ENCODE measurements at regions not wholly inside any gene's neighbourhood (a gene's known extent, or its start where the extent isn't known, plus 50 kb on each side); places are given as distances from the start of the nearest gene placed in this dataset.

DNA sequence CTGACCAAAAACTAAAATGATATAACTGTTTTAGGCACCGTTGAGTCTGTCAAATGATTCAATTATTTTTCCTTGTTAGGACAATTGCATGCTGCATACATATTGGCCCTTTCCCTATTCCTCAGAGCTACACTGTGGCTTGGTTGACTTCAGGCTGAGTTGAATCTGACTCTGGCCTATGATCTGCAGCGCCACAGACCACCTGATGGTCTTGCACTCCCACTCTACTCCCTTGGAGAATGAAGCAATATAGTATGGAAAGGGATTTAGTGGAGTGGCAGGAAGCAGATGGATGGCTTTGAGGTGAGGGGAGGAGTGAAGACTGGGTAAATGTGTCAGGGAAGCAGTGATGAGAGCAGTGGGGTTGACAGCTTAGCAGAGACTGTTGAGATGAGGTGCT, 579.0 kb upstream of the STXBP6 start:
- Histone ChIP-seq H2BK15ac (ENCODE audit: low read depth, low read length) (no peak overlapping the region), H2AFZ (ENCODE audit: low read length) (no peak overlapping the region), H2AK5ac (ENCODE audit: insufficient read length, low read length) (no peak overlapping the region), H4K5ac (ENCODE audit: insufficient read length, low read depth, low read length) (no peak overlapping the region), H4K20me1 (ENCODE audit: control insufficient read depth, insufficient read depth, insufficient read length) (no peaks in the 10 kb centered on the region), H2BK5ac (ENCODE audit: insufficient read length, low read length) (no peak overlapping the region), H3K27me3 (ENCODE audit: insufficient read depth, low read length) (no peaks in the 10 kb centered on the region), H3K9me3 (ENCODE audit: control insufficient read depth, low read depth, low read length) (no peaks in the 10 kb centered on the region), H3K79me2 (ENCODE audit: insufficient read depth, low read length) (no peaks in the 10 kb centered on the region), H3K23ac (ENCODE audit: insufficient read length, low read depth, low read length) (no peak overlapping the region), H2BK20ac (ENCODE audit: low read depth, low read length, poor library complexity, severe bottlenecking) (no peak overlapping the region), H3K56ac (ENCODE audit: insufficient read length, low read depth, low read length) (no peak overlapping the region), H3K27ac (ENCODE audit: insufficient read length, low read depth, low read length) (no peak overlapping the region), H3K4me2 (ENCODE audit: insufficient read depth, insufficient read length, low read length) (no peak overlapping the region), H3K4me1 (ENCODE audit: insufficient read depth, low read length) (no peaks in the 10 kb centered on the region; the same call in 1 of the 2 replicates), H3K23me2 (ENCODE audit: insufficient read length, low read depth, low read length, poor library complexity, severe bottlenecking) (no peaks in the 10 kb centered on the region), H3T11ph (ENCODE audit: low read length) (no peak overlapping the region), H4K8ac (replicated peaks; ENCODE audit: insufficient read length, low read depth, low read length) (no peak overlapping the region), H2BK12ac (ENCODE audit: insufficient read length, low read depth, low read length) (no peak overlapping the region), H2BK120ac (ENCODE audit: low read depth, low read length, poor library complexity, severe bottlenecking) (no peak overlapping the region), H3K18ac (ENCODE audit: insufficient read length, low read depth, low read length) (no peak overlapping the region), H3K14ac (ENCODE audit: insufficient read depth, low read length) (no peak overlapping the region), H3K4ac (ENCODE audit: low read depth, low read length) (no peak overlapping the region), H3K79me1 (ENCODE audit: insufficient read depth, low read depth, low read length, poor library complexity, severe bottlenecking) (no peaks in the 10 kb centered on the region), H4K91ac (ENCODE audit: insufficient read length, low read depth, low read length) (no peak overlapping the region), H3K9ac (ENCODE audit: extremely low read depth, insufficient read length, low read length) (no peak overlapping the region)
- TF ChIP-seq, protein P1, sequence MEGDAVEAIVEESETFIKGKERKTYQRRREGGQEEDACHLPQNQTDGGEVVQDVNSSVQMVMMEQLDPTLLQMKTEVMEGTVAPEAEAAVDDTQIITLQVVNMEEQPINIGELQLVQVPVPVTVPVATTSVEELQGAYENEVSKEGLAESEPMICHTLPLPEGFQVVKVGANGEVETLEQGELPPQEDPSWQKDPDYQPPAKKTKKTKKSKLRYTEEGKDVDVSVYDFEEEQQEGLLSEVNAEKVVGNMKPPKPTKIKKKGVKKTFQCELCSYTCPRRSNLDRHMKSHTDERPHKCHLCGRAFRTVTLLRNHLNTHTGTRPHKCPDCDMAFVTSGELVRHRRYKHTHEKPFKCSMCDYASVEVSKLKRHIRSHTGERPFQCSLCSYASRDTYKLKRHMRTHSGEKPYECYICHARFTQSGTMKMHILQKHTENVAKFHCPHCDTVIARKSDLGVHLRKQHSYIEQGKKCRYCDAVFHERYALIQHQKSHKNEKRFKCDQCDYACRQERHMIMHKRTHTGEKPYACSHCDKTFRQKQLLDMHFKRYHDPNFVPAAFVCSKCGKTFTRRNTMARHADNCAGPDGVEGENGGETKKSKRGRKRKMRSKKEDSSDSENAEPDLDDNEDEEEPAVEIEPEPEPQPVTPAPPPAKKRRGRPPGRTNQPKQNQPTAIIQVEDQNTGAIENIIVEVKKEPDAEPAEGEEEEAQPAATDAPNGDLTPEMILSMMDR (conservative IDR thresholded peaks at IDR 0.05), result no peak
- no CpG with 5 or more reads among the region's 2 CpGs for WGBS (ENCODE audit: extremely low coverage, insufficient read length, low lambda C conversion rate)
- H3K27me3 Mint-ChIP-seq (ENCODE audit: low read depth), result no peaks in the 10 kb centered on the region
- peak overlapping the region in 1 of 3 experiments; percentile 39; a peak in 2 of 7 replicates for H3K27ac Mint-ChIP-seq
- H3K36me3 Mint-ChIP-seq (ENCODE audit: insufficient read depth in 1 of 3, low read depth in 3 of 3), result no peaks in the 10 kb centered on the region; a peak in 1 of 7 replicates
- no peaks in the 10 kb centered on the region for H3K4me1 Mint-ChIP-seq
- no peak for DNase-seq
- peaks cover 0 to 2% of the 10 kb centered on the region in 2 experiments; a peak in 1 of 5 replicates for H3K9me3 Mint-ChIP-seq
- H3K4me3 Mint-ChIP-seq, result no peak overlapping the region
